Inferior parietal cortex (tissue), 1 donor: ENCODE measurements at regions not wholly inside any gene's neighbourhood (a gene's known extent, or its start where the extent isn't known, plus 50 kb on each side); places are given as distances from the start of the nearest gene placed in this dataset.

Source experiments
- DNase-seq: peaks from one replicate; pipeline ENCODE4 v3.0.0-alpha.2; 2016; ENCODE audit errors: extremely low spot score

GRCh38 chr1:221159608-221160007 is 280.4 kb downstream of the HLX start:
- no peak for DNase-seq

DNA sequence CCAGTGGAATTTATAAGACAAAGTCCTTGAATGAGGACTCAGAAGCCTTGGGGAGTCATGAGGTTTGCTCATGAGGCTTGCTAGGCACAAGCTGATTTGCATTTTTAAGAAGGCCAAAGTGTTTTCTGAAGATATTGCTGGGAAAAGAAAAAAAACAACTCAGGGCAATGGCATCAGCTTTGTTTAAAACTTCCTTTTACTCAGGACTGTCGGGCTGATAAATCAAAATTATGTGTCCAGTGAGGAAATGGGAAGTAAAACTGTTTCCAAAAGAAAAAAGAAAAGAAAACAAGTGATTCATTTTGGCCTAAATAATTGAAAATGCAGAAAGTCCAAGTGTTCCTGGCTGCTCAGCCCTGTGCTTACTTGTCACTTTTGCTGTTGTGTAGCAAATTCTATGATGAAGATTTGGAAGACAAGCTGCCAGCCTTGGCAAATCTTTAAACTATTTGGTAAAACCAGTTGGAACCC is 282.4 kb downstream of the HLX start:
- no peak for DNase-seq

DNA sequence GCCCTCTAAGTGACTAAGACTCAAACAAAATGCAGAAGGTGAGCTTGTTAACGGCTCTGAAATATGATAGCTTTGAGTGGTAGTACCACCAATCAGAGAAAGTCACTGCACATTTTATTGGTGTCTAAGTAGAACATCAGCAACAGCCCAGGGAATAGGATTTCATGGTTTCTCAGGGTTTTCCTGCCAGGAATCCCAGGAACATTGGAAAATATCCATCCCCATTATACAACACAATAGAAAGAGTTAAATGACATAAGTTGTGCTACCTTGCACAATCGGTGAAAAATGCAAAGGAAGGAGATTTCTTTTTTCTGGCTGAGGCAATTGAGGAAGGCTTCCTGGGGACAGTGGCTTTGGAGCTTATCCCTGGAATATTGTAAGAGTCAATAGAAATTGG is 283.1 kb downstream of the HLX start:
- no peak for DNase-seq

GRCh38 chr1:221162939-221163338 is 283.7 kb downstream of the HLX start:
- DNase-seq: no peak

DNA sequence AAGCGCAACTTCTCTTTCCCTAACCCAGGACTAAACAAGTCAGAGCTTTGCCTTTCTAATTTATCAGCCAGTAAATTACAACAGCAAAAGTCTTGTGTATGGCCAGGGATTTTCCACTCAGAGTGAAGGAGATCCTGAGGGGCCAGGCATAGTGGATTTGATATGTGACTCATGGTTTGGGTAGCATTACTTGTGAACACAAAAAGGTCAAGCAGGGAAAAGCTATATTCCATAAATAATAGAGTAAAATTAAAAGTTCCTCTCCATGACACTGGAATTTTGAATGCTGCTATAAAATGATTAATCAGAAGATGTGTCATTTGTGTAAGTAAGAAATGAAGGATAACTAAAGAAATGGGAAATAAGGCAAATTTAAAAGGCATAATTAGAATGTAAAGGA is 284.8 kb downstream of the HLX start:
- no peak for DNase-seq

DNA sequence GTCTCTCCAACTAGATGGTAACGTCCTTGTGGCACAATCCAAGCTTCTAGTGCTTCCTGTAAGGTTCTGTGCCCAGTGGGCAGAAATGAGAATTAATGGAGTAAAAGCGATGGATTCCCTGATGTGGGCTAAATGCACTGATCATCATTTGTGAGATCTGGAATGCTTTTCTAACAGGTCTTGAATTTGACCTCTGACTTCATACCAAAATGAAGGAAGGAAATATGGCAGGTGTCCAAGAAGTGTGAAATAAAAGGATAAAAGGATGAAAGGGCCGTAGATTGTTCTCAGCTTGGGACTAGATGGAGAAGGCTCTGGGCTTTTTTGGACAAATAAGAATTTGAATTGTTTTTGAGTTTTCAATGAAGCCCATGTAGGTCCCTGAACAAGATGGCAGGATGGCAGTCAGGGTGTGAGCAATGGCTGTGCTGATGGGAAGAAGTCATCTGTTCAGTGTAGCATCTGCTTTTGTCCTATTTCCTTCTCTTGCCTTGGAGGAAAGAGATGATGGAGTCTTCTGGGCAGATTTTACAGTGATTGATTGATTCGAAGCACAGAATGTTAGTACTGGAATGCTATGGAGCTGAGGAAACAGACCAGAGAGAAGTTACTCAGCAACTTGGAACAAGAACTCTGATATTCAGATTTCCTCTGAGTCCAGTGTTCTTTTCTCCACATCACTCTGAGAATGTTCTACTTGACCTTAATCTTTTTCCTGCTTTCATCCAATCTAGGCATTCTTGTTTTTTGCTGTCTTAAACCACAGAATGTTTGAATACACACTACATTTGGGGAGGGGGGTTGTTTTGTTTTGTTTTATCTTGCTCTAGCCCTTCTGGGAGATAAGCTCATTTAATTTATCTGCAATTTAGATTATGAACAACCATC is 286.0 kb downstream of the HLX start:
- no peak for DNase-seq

GRCh38 chr1:221165839-221166500 is 286.7 kb downstream of the HLX start:
- DNase-seq: no peak

DNA sequence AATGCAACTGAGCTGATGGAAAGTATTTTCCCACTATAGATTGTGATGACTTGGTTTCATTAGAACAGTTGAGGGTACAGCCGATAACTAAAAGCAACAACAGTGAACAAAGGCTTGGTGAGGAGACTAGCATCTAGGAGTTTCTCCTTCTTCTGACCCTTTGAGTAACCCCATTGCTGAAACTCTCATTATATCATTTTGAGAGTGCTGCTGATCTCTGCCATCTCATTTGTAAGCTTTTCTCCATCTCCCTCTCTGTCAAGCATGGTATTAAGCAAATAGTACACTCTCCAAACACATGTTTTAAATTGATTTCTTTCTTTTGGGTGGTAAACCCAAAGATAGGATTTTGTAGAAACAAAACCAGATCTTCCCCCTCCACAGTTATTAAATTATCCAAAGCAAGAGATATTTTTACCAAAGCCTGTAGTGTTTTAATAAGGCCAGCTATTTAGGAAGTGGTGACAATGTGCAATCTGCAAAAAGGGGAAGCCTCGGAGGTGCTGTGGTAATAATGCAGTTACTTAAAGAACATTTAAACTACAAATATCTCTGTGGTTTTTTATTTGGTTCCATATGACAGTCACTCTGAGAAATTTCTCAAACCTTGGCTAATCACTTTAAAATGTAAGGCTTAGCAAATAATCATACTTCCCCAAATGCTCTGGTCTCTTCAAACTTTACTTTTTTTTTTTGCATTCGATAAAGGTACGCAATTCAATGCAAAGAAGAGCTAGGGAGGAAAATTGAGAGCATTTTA is 287.5 kb downstream of the HLX start:
- DNase-seq: no peak

GRCh38 chr1:221169447-221169889 is 290.2 kb downstream of the HLX start:
- DNase-seq: no peak

GRCh38 chr1:221170171-221170570 is 290.9 kb downstream of the HLX start:
- DNase-seq: no peak

DNA sequence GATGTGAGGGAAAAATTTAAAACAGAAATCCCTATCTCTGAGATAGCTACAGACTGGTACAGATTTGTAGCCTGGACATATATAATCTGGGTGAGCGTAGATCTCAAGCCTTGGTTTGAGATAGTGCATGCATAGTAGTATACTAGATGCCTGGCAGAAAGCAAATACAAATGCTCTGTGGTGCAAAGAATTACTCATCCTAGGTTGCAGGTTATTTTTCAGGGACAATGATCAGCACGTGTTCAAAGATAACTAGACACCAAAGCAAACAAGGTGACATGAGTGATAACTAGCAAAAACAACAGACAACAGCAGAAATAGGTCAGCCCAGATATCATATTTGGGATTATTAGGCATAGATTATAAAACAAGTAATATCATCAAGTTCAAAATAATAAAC is 292.5 kb downstream of the HLX start:
- no peak for DNase-seq

- DNase-seq: no peak
Observed at GRCh38 chr1:221172841-221173240, 293.6 kb downstream of the HLX start.

- no peak for DNase-seq
Observed at GRCh38 chr1:221174330-221174993, 295.2 kb downstream of the HLX start.

DNA sequence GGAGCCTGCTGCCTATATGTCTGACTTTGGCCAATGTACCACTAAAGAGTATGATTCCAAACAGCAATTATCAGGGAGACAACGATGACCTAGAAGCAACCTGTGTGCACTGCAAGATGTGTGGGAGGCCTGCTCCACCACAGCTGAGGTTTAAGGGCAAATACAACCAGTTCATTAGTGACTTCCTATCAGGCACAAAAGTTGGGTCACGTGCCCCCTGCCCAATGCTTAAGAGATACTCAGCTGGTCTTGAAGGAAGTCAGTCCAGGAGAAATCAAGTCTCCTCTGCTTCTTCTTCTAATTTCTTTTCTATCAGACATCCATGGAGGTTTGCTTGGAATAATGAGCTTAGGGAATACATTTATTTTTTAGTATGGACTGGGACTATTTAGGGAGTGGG is 296.0 kb downstream of the HLX start:
- DNase-seq: no peak

DNA sequence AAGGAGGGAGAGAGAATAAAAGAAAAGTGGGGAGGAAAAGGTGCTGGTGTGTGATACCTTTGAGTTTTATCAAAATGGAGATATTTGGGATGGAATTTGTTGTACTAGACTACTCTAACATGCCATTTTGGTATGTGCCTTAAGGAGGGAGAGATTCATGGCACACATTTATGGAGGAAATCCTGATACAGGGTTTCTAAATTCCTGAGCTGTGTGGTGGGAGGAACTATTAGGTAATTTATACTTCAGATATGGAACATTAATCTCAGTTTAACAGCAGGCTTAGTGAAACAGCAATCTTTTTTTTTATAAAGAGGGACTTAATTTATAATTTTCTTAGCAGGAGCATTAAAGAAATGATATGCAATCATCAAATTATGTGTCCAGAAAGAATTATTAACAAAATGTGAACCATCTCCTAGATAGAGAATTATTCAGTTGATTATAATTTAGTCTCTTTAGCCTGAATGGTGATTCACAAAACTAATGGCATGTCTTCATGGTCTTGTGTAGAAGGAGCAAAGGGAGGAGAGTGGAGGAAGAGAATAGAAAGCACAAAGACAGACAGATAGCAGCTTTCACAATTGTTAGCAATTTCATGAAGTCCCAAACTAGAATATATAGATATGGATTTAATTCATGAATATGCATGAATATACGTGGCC is 301.6 kb downstream of the HLX start:
- DNase-seq: no peak

GRCh38 chr1:221182791-221183533 is 303.7 kb downstream of the HLX start:
- no peak for DNase-seq

DNA sequence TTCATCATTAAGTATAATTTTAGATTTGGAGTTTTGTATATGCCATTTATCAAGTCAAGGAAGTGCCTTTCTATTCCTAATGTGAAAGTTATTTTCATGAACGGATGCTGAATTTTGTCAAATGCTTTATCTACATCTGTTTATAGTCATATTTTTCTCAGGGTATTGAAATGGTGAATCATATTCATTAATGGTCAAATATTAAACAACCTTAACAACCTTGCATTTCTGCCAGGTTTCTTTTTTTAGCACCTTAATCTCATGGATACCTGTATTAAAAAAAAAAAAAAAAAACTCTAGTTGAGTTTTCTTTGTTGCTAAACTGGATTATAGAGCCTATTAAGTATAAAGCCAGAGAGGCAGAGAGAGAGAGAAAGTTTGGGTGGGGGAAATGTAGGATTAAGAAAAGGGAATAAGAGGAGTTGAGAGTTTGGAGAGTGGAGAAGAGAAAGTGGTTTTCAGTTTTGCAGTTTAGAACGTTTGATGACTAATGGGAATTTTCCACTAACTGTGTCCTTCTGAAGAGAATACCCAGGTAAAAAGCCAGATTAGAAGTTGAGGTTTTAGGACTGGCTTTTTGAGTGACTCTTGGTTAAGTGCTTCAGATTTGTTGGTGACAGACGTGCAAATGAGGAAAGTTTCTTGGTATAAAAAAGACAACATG is 305.0 kb downstream of the HLX start:
- no peak for DNase-seq

- DNase-seq: no peak
Observed at GRCh38 chr1:221187174-221187573, 307.9 kb downstream of the HLX start.

DNA sequence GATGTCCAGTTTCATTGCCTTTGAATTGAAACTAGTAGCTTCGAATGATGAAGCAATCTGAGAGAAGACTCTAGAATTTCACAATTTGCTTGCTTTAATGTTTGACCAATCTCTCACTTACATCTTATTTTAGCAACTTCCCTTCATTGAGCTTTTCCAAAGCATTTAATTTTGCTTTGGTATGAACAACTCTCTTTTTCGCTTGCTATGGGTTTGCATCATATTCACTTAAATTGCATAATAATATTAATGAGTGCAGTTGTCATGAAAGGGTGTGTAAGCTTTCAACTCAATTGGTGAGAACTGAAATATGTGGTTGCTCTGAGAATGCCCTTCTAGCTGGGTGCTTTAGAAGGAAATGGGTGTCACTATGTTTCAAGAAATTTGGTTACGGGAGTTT is 309.2 kb downstream of the HLX start:
- no peak for DNase-seq

DNA sequence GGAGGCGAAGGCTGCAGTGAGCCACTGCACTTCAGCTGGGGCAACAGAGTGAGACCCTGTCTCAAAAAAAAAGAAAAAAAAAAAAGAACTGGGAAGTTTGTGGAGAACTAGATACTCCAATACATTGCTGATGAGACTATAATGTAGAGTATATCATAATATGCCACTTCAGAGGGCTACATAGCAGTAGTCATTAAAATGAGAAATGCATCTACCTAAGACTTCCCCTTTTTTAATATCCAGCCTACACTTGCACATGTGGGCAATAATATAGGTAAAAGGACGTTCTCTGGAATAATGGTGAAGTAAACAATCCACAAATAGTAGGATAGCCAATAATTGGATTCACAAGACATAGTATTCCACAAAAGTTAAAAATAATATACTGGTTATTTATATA is 311.0 kb downstream of the HLX start:
- DNase-seq: no peak
